Stimulated activated CD8-positive, alpha-beta memory T cell treated with anti-CD3 and anti-CD28 coated beads, Interleukin-12 subunit alpha, Interleukin-12 subunit beta, amount 100 ng/mL, for 4 hours (primary cell): ENCODE measurements at regions not wholly inside any gene's neighbourhood (a gene's known extent, or its start where the extent isn't known, plus 50 kb on each side); places are given as distances from the start of the nearest gene placed in this dataset.

Experiments
- DNase-seq: peaks from one replicate; pipeline ENCODE4 v3.0.0-alpha.2; 2020; ENCODE audit warnings: low read depth

DNA sequence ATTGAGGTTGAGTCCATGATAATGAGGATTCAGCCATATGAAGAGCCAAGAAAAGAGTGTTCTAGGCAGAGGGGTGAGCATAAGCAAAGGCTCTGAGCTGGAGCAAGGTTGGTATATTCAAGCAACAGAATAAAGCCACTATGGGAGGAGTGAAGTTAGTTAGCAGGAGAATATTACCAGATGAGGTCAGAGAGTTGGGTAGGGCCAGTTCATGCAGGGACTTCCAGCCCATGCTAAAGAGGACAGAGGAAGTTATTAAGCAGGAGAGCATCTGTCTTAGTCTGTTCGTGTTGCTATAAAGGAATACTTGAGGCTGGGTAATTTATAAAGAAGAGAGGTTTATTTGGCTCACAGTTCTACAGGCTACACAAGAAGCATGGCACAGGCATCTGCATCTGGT lies 57.1 kb upstream of the ATG10 start:
- no peak for DNase-seq

- no peak for DNase-seq
These were observed 58.9 kb upstream of the ATG10 start for GRCh38 chr5:81912933-81913332.

DNA sequence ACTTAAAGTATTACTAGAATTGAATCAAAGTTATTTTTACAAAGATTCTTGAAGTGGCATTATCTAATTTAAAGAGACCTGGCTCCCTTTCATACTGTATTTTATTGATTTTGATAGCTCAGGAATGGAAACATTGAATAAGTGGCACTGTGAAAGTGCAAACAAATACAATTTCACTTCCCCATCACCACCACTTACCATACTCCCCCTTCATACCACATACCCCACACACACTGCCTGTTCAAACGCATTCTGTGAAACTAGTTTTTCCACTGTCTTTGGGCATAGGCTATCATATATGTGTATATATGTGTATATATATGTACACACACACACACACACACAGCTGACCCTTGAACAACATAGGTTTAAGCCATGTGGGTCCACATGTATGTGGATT lies 62.1 kb upstream of the ATG10 start:
- DNase-seq, result no peak

- DNase-seq, result no peak
These were observed 63.1 kb upstream of the ATG10 start for GRCh38 chr5:81908771-81909170.

GRCh38 chr5:81908044-81908443 lies 63.8 kb upstream of the ATG10 start:
- DNase-seq, result no peak

DNA sequence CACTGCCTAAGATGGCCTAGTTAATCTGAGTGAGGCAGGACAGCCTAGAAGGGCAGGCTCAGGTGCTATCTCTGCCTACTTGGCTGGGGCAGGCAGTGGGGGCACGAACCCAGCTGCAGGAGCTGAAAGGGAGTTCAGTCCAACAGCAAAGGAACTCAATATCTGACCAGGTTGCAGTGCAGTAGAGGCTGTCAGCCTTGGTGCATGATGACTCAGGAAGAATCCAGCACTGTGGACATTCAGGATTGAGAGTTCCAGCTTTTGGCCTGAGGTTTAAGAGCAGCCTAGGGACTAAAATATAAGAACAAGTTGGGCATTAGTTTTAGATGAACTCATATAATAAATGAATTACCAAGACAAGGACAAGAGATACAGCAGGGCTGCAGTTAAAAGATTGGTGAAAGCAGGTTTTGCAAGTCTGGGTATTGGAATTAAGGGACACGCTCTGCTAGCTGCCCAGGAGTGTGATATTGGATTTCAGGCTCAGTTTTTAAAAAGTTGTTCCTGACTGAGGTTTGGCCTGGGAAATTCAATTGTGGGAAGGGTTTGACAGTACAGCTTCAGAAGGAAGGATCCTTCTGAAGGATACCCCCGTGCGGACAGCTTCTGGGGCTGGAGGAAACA lies 64.7 kb upstream of the ATG10 start:
- no peak for DNase-seq

- DNase-seq, result no peak
These were observed 65.7 kb upstream of the ATG10 start for GRCh38 chr5:81906086-81906485.

GRCh38 chr5:81904861-81905260 lies 67.0 kb upstream of the ATG10 start:
- no peak for DNase-seq

GRCh38 chr5:81904166-81904565 lies 67.7 kb upstream of the ATG10 start:
- no peak for DNase-seq

- no peak for DNase-seq
These were observed 70.2 kb upstream of the ATG10 start for GRCh38 chr5:81901586-81901985.

GRCh38 chr5:81899123-81899522 lies 72.7 kb upstream of the ATG10 start:
- no peak for DNase-seq

DNA sequence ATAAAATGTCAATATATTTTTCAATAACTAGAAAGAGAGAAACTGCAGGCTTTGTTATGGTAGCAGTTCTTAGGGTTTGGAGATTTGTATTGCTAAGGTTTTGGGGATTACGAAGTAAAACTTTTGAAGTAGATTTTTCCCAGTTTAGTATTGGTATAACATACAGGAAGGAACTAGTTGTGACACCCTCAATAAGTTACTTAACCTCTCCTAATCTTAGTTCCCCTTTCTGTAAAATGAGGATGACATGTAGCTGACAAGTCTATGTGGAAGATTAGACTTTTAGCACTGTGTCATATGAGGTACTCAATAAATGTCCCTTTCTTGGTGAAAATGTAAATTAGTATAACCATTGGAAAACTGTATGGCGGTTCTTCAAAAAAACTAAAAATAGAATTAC lies 73.4 kb upstream of the ATG10 start:
- DNase-seq, result no peak

DNA sequence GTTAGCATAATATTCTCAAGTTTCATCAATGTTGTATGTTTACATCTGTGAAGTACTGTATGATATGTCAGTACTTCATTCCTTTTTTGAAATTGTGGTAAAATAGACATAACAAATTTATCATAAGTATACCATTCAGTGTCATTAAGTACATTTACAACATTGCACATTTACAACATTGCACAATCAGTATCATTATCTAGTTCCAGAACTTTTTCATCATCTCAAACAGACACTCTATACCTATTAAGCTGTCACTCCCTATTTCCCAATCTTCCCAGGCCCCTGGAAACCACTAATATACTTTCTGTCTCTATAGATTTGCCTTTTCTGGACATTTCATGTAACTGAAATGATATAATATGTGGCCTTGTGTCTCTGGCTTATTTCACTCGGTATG lies 75.1 kb upstream of the ATG10 start:
- no peak for DNase-seq

- DNase-seq, result no peak
These were observed 76.5 kb upstream of the ATG10 start for GRCh38 chr5:81895307-81895706.

DNA sequence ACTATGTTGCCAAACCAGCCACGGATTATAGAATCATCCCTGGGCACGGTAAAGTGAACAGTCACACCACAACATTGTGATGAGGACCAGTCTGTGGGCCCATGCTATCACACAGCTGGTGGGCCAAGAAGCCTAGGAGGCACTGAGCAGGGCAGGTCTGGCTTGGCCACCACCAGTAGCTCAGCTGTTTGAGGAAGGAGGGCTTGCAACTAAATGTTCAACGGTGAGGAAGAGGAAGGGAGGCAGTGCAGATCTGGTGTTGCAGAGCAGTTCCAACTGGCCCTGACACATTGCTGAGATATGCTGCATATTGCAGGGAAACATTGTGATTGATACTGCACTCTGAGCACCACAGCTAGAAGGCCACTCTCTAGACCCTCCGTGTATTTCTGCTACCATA lies 77.9 kb upstream of the ATG10 start:
- no peak for DNase-seq

DNA sequence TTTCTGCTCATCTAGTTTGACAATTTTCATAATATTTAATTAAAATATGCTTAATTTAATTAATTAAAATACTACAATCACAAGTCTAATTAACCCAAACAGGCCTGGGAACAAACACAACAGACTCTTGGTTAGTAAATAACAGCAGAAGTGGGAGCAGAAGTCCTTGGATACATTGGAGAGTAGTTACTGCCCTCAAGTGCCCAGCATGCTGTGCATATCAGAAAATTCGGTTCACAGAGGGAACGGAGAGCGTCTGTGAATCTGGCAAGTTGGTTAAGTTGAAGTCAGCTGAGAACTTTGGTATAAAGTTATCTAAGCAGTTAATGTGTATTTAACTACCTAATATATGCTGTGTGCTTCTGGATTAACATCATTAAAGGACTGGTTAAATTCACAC lies 87.0 kb upstream of the ATG10 start:
- DNase-seq, result no peak

- no peak for DNase-seq
These were observed 88.5 kb upstream of the ATG10 start for GRCh38 chr5:81883371-81883770.

GRCh38 chr5:81881595-81881994 lies 90.2 kb upstream of the ATG10 start:
- DNase-seq, result no peak

DNA sequence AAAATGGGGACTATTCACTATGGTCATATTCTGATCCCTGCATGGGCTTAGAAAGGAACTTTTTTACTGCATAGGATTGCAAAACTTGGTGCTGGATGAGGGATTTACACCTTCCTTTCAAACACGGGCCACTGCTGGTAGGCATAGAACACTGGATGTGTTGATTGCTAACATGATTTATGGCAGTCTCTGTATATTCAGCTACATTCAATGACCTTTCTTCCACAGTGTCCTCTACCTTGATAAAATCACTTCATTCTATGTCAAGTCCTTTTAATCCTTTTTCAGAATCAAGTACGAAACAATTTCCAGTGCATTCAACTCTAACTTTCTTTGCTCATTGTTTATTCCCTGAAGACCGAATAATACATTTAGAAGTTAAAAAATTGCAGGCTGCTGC lies 91.9 kb upstream of the ATG10 start:
- no peak for DNase-seq

- no peak for DNase-seq
These were observed 93.5 kb upstream of the ATG10 start for GRCh38 chr5:81878333-81878732.

DNA sequence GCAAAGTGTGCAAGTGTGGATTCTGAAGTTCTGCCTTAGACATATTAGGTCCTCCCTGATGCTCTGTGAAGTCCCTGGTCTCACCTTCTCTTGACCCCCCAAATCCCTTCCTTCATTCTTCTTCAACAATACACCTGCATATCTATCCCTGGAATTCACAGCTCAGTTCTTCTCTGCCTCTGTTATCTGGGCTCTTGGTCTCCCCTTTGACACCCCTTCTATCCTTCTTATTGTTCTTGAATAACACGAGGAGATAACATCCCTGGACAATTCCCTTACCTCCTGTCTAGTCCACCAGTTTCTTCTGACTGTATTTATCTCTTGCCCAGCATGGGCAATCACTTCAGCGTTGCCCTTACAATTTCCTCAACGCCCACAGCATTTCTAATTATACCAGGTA lies 104.8 kb upstream of the ATG10 start:
- DNase-seq, result no peak

DNA sequence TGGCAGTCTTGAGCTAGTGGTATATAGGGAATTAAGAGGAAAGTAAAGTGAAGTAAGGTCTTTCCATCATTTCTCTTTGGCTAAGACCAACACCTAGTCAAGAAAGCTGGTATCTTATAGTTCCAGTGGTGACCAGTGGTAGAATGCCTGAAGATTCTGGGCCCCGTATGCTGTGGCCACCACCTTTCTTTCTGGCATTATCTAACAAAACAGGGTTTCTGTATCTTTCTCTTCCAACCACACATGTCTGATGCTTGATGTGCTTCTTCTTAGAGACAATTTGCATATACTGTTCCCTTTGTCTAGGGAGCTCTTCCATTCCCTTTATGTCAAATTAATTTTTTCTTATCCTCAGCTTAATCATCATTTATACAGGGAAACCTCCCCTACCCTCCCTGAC lies 109.9 kb upstream of the SSBP2 start:
- no peak for DNase-seq

- no peak for DNase-seq
These were observed 108.7 kb upstream of the SSBP2 start for GRCh38 chr5:81859624-81860023.

GRCh38 chr5:81856948-81857928 lies 106.3 kb upstream of the SSBP2 start:
- no peak for DNase-seq
